Loucy (cell line): ENCODE measurements at regions not wholly inside any gene's neighbourhood (a gene's known extent, or its start where the extent isn't known, plus 50 kb on each side); places are given as distances from the start of the nearest gene placed in this dataset.

ENCODE experiments used
- H2AFZ ChIP-seq: fragments of 200-600 bp; sonication (generic); 2 replicates; pipeline ENCODE4 v1.6.0; 2016; ENCODE audit warnings: antibody characterized with exemption, mild to moderate bottlenecking, low read length, moderate library complexity
- H3F3A ChIP-seq: fragments of 200-600 bp; 2 replicates; pipeline ENCODE4 v1.6.0; 2016; ENCODE audit warnings: antibody characterized with exemption, low read depth, mild to moderate bottlenecking
- H3K27me3 ChIP-seq: fragments of 200-600 bp; sonication (generic); 2 replicates; pipeline ENCODE4 v1.6.1; 2014; ENCODE audit warnings: low read length, mild to moderate bottlenecking; ENCODE audit not compliant: insufficient read depth, poor library complexity, severe bottlenecking
- H3K36me3 ChIP-seq: fragments of 200-600 bp; sonication (generic); 2 replicates; pipeline ENCODE4 v1.6.1; 2016; ENCODE audit warnings: low read length; ENCODE audit not compliant: insufficient read depth
- H3K4me1 ChIP-seq: fragments of 200-600 bp; sonication (generic); 2 replicates; pipeline ENCODE4 v1.5.1; 2014; ENCODE audit warnings: low read length, mild to moderate bottlenecking; ENCODE audit not compliant: insufficient read depth, poor library complexity, severe bottlenecking
- H3K4me2 ChIP-seq: fragments of 200-600 bp; sonication (generic); 2 replicates; pipeline ENCODE4 v1.6.0; 2014; ENCODE audit warnings: antibody characterized with exemption, low read length, low read depth, mild to moderate bottlenecking; ENCODE audit not compliant: poor library complexity, severe bottlenecking
- H3K4me3 ChIP-seq: fragments of 200-600 bp; sonication (generic); 2 replicates; pipeline ENCODE4 v1.5.1; 2014; ENCODE audit warnings: low read length, mild to moderate bottlenecking, mixed read lengths; ENCODE audit not compliant: poor library complexity, severe bottlenecking
- H3K79me2 ChIP-seq: fragments of 200-600 bp; sonication (generic); 2 replicates; pipeline ENCODE4 v1.6.1; 2014; ENCODE audit warnings: low read length; ENCODE audit not compliant: insufficient read depth
- H3K9ac ChIP-seq: fragments of 200-600 bp; sonication (generic); 2 replicates; pipeline ENCODE4 v1.6.0; 2014; ENCODE audit warnings: mild to moderate bottlenecking, low read depth, low read length, moderate library complexity; ENCODE audit not compliant: poor library complexity, severe bottlenecking
- H3K9me2 ChIP-seq: fragments of 200-600 bp; sonication (generic); replicated peaks from 2 replicates; pipeline ENCODE4 v1.6.1; 2016; ENCODE audit warnings: low read depth, low read length, mixed read lengths
- H3K9me3 ChIP-seq: fragments of 200-600 bp; sonication (generic); 2 replicates; pipeline ENCODE4 v1.6.1; 2014; ENCODE audit warnings: mild to moderate bottlenecking, antibody characterized with exemption, low read length, low read depth; ENCODE audit not compliant: insufficient read depth
- H4K20me1 ChIP-seq: fragments of 200-600 bp; sonication (generic); 2 replicates; pipeline ENCODE4 v1.6.0; 2014; ENCODE audit warnings: antibody characterized with exemption, low read length, mild to moderate bottlenecking; ENCODE audit not compliant: insufficient read depth, poor library complexity, severe bottlenecking
- EZH2phosphoT487 ChIP-seq: fragments of 200-600 bp; IDR thresholded peaks from 2 replicates; pipeline ENCODE4 v1.6.1; 2018; ENCODE audit warnings: antibody characterized with exemption, mild to moderate bottlenecking, moderate library complexity, borderline replicate concordance
- TF ChIP-seq, protein P1 (sequence below): fragments of 200-600 bp; sonication (generic); conservative IDR thresholded peaks from 2 replicates; pipeline ENCODE4 v1.5.1; 2014; ENCODE audit warnings: mild to moderate bottlenecking, antibody characterized with exemption, low read length

DNA sequence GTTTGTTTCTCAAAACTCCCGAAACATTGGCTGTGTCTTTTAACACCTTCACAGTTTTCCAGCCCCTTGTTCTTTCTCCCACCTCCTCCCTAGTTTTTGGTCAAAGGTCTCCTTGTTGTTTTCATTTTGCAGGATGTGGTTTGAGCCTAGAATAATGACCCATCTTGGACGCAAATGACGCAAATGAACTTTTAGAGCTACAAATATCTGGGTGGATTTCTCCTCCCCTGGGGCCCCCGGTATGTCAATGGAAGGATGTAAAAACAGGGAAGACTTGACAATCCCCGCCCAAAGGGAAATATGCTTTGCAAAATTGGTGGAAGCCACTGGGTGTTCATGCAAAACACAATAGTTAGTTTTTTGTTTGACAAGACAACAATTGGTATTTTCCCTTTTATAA is 236.0 kb upstream of the IRX3 start:
- no peak overlapping the region for H2AFZ ChIP-seq
- H3K9ac ChIP-seq = no peak overlapping the region
- H3K4me2 ChIP-seq = no peak overlapping the region
- no peaks in the 10 kb centered on the region for H3K27me3 ChIP-seq
- no peak overlapping the region for H3K4me3 ChIP-seq
- no peaks in the 10 kb centered on the region for H3K79me2 ChIP-seq
- H3K36me3 ChIP-seq = no peaks in the 10 kb centered on the region
- H3K9me3 ChIP-seq = no peaks in the 10 kb centered on the region
- no peaks in the 10 kb centered on the region for H3F3A ChIP-seq
- no peak for TF ChIP-seq EZH2phosphoT487
- TF ChIP-seq, protein P1, sequence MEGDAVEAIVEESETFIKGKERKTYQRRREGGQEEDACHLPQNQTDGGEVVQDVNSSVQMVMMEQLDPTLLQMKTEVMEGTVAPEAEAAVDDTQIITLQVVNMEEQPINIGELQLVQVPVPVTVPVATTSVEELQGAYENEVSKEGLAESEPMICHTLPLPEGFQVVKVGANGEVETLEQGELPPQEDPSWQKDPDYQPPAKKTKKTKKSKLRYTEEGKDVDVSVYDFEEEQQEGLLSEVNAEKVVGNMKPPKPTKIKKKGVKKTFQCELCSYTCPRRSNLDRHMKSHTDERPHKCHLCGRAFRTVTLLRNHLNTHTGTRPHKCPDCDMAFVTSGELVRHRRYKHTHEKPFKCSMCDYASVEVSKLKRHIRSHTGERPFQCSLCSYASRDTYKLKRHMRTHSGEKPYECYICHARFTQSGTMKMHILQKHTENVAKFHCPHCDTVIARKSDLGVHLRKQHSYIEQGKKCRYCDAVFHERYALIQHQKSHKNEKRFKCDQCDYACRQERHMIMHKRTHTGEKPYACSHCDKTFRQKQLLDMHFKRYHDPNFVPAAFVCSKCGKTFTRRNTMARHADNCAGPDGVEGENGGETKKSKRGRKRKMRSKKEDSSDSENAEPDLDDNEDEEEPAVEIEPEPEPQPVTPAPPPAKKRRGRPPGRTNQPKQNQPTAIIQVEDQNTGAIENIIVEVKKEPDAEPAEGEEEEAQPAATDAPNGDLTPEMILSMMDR = no peak
- no peaks in the 10 kb centered on the region for H3K9me2 ChIP-seq
- no peaks in the 10 kb centered on the region for H3K4me1 ChIP-seq
- no peaks in the 10 kb centered on the region for H4K20me1 ChIP-seq

DNA sequence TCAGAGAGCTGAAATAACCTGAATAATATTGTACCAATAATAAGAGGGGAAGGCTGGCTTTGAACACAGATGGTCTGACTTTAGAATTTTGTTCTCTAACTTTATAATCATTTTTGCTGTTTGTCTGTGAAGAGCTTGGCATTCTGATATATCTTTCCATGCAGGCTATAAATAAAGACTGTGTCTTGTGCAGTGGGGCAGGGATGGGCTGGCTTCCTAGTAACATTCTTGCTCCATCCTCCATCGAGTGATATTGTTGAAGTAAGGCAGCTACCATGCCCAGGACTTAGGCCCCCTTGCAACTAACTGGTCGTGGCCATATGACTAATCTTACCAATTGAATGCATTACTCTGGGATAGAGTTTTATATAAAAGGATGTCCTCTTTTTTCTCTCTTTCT is 234.7 kb upstream of the IRX3 start:
- Histone ChIP-seq H3K36me3 (no peaks in the 10 kb centered on the region), H2AFZ (no peak overlapping the region), H3K79me2 (no peaks in the 10 kb centered on the region), H3K4me1 (no peaks in the 10 kb centered on the region), H4K20me1 (no peaks in the 10 kb centered on the region), H3K27me3 (no peaks in the 10 kb centered on the region), H3K9me2 (no peaks in the 10 kb centered on the region), H3K4me3 (no peak overlapping the region), H3K4me2 (no peak overlapping the region), H3F3A (no peaks in the 10 kb centered on the region), H3K9me3 (no peaks in the 10 kb centered on the region), H3K9ac (no peak overlapping the region)
- TF ChIP-seq, protein P1 = no peak

DNA sequence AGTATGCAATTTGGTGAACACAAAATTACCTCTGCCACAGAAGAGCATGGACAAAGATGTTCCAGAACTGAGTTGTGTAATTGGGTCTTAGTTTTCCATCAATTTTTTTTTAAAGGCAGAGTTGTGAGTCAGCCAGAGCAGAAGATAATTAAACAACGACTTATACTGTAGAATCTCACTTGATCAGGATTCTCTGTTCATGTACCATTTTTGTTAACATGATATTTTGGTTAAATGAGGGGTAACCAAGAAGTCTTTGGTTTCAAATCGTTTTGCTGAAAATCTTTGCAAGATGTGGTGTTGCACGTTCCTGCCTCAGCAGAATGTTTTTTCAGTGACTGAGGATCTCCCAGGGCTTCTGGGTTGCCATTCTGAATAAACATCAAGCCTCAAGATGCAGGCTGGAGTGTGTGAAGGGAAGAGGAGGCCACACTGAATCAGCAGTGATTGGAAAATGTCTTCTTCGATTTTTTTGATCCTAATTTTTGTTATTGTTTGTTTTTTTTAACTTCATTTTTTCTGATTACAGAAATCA is 232.6 kb upstream of the IRX3 start:
- Histone ChIP-seq H4K20me1 (no peaks in the 10 kb centered on the region), H3K9me3 (no peaks in the 10 kb centered on the region), H3K4me1 (no peaks in the 10 kb centered on the region), H3K36me3 (no peaks in the 10 kb centered on the region), H3K9ac (no peak overlapping the region), H3K4me2 (no peak overlapping the region), H3K4me3 (no peak overlapping the region), H2AFZ (no peak overlapping the region), H3K9me2 (no peaks in the 10 kb centered on the region), H3K27me3 (no peaks in the 10 kb centered on the region), H3K79me2 (no peaks in the 10 kb centered on the region), H3F3A (no peaks in the 10 kb centered on the region)
- TF ChIP-seq, protein P1 = no peak
- TF ChIP-seq EZH2phosphoT487 = no peak
